ENCODE measurements at regions not wholly inside any gene's neighbourhood (a gene's known extent, or its start where the extent isn't known, plus 50 kb on each side); places are given as distances from the start of the nearest gene placed in this dataset.

DNA sequence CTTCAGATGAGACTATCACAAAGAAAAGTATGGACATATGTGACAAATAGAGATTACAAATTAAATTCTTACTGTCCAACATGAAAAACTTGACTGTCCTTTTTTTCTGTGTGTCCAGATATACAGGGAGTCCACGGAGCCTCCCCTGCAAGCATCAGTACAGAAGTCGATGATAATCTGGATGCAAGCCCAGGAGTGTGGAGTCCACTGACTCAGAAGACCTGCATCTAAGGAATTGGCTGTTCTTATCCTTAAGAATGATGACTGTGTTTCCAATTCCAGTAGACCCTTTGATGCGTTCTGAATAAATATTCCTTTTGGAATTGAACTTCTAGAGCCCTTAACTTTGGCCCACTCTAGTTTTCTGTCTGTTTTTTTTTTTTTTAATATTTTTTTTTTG is 56.7 kb upstream of the TAF11L2 start:
- H3K4me2 ChIP-seq (ENCODE audit: low read length): no peak overlapping the region
- no peak for TF ChIP-seq EZH2 (IDR thresholded peaks at IDR 0.05; ENCODE audit: borderline replicate concordance, insufficient read depth, low read length, poor library complexity, severe bottlenecking)
- TF ChIP-seq TAF1 (IDR thresholded peaks at IDR 0.05; ENCODE audit: low read depth): no peak
- TF ChIP-seq, protein P1, sequence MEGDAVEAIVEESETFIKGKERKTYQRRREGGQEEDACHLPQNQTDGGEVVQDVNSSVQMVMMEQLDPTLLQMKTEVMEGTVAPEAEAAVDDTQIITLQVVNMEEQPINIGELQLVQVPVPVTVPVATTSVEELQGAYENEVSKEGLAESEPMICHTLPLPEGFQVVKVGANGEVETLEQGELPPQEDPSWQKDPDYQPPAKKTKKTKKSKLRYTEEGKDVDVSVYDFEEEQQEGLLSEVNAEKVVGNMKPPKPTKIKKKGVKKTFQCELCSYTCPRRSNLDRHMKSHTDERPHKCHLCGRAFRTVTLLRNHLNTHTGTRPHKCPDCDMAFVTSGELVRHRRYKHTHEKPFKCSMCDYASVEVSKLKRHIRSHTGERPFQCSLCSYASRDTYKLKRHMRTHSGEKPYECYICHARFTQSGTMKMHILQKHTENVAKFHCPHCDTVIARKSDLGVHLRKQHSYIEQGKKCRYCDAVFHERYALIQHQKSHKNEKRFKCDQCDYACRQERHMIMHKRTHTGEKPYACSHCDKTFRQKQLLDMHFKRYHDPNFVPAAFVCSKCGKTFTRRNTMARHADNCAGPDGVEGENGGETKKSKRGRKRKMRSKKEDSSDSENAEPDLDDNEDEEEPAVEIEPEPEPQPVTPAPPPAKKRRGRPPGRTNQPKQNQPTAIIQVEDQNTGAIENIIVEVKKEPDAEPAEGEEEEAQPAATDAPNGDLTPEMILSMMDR (IDR thresholded peaks at IDR 0.05; ENCODE audit: poor library complexity, severe bottlenecking): no peak
- TF ChIP-seq POLR2AphosphoS5 (IDR thresholded peaks at IDR 0.05): no peak
- no peak for TF ChIP-seq SMC3 (conservative IDR thresholded peaks at IDR 0.05; ENCODE audit: poor library complexity)
- no peak for TF ChIP-seq EP300 (conservative IDR thresholded peaks at IDR 0.05; ENCODE audit: poor library complexity, severe bottlenecking)
- TF ChIP-seq REST (IDR thresholded peaks at IDR 0.05; ENCODE audit: borderline replicate concordance): no peak
- TF ChIP-seq MXI1 (conservative IDR thresholded peaks at IDR 0.05; ENCODE audit: poor library complexity, severe bottlenecking): no peak
- TF ChIP-seq RAD21 (conservative IDR thresholded peaks at IDR 0.05): no peak
- H3K4me3 ChIP-seq (ENCODE audit: low read length): no peak overlapping the region
- no peak overlapping the region for H2AFZ ChIP-seq (ENCODE audit: low read depth, low read length)
- no peaks in the 10 kb centered on the region for H4K20me1 ChIP-seq (ENCODE audit: insufficient read depth)
- no peaks in the 10 kb centered on the region for H3K36me3 ChIP-seq (ENCODE audit: insufficient read depth, low read length)
- H3F3A ChIP-seq (ENCODE audit: insufficient read depth, low read length, poor library complexity, severe bottlenecking): no peaks in the 10 kb centered on the region
- no peaks in the 10 kb centered on the region for H3K27me3 ChIP-seq (ENCODE audit: insufficient read depth, low read depth, low read length)
- no peaks in the 10 kb centered on the region for H3K9me2 ChIP-seq (ENCODE audit: insufficient read depth, low read length)
- H3K79me2 ChIP-seq (replicated peaks; ENCODE audit: insufficient read depth, low read length): no peaks in the 10 kb centered on the region
- no peak overlapping the region for H3K27ac ChIP-seq (ENCODE audit: low read length)
- no peaks in the 10 kb centered on the region for H3K9me3 ChIP-seq (ENCODE audit: low read length)
- no peak overlapping the region for H3K9ac ChIP-seq (ENCODE audit: low read length)

DNA sequence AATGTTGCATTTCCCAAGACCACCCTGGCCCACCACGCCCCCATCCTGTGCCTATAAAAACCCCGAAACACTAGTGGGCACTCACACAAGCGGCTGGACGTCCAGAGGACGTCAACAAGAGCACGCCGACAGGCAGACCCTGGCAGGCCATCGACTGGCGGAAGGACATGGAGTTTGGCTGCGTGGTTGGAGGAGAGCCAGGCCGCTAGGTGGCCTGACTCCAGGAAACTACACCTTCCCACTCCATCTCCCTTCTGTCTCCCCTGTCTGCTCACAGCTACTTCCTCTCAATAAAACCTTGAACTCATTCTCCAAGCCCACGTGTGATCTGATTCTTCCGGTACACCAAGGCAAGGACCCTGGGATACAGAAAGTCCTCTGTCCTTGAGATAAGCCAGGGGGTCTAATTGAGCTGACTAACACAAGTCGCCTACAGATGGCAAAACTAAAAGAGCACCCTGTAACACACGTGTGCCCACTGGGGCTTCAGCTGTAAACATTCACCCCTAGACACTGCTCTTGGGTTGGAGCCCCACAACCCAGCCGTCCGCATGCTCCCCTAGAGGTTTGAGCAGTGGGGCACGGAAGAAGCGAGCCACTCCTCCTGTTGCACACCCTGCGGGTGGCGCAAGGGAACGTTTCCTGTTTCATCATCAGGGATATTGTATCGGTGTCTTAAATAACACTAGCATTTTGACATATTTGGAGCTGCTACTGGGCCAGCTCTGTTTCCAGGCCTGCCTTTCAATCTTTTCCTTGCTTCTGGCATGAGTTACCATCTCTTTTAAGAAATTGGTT is 54.5 kb upstream of the TAF11L2 start:
- no peak overlapping the region for H2AFZ ChIP-seq (ENCODE audit: low read depth, low read length)
- H3K9me3 ChIP-seq (ENCODE audit: low read length): no peaks in the 10 kb centered on the region
- H3K27ac ChIP-seq (ENCODE audit: low read length): no peak overlapping the region
- no peak overlapping the region for H3K9ac ChIP-seq (ENCODE audit: low read length)
- no peaks in the 10 kb centered on the region for H4K20me1 ChIP-seq (ENCODE audit: insufficient read depth)
- no peaks in the 10 kb centered on the region for H3K79me2 ChIP-seq (replicated peaks; ENCODE audit: insufficient read depth, low read length)
- H3K4me2 ChIP-seq (ENCODE audit: low read length): no peak overlapping the region
- H3K9me2 ChIP-seq (ENCODE audit: insufficient read depth, low read length): no peaks in the 10 kb centered on the region
- H3F3A ChIP-seq (ENCODE audit: insufficient read depth, low read length, poor library complexity, severe bottlenecking): no peaks in the 10 kb centered on the region
- no peak overlapping the region for H3K4me3 ChIP-seq (ENCODE audit: low read length)
- no peaks in the 10 kb centered on the region for H3K36me3 ChIP-seq (ENCODE audit: insufficient read depth, low read length)
- no peak for TF ChIP-seq POLR2AphosphoS5 (IDR thresholded peaks at IDR 0.05)
- TF ChIP-seq TAF1 (IDR thresholded peaks at IDR 0.05; ENCODE audit: low read depth): no peak
- TF ChIP-seq, protein P1 (IDR thresholded peaks at IDR 0.05; ENCODE audit: poor library complexity, severe bottlenecking): no peak
- no peaks in the 10 kb centered on the region for H3K27me3 ChIP-seq (ENCODE audit: insufficient read depth, low read depth, low read length)

Data from neural cell (in vitro differentiated cells).